Caco-2 (cell line): ENCODE measurements at regions not wholly inside any gene's neighbourhood (a gene's known extent, or its start where the extent isn't known, plus 50 kb on each side); places are given as distances from the start of the nearest gene placed in this dataset.

ENCODE experiments used
- BruUV-seq: library from RNA; stranded (reverse); fragments of 400-500 nt; replicated peaks from 2 replicates; lab custom pipeline; 2021; lab: Mats Ljungman, UMichigan
- CTCF ChIA-PET: fragments of 300-600 bp; sonication (Branson Sonifier 250); formaldehyde crosslinking; loops from one replicate; lab custom pipeline; 2022; ENCODE audit warnings: antibody characterized with exemption; lab: Charles Lee
- POLR2A ChIA-PET: fragments of 300-600 bp; sonication (Branson Sonifier 250); formaldehyde crosslinking; loops from one replicate; lab custom pipeline; 2022; ENCODE audit warnings: antibody characterized with exemption; lab: Charles Lee
- DNase-seq, 2 experiments: peaks; one replicate each; pipeline versions ENCODE4 v3.0.0 to v3.0.0-alpha.2; 2020 to 2022
- H3K27me3 ChIP-seq: replicated peaks from 2 replicates; pipeline ENCODE4 v1.6.0; 2011; ENCODE audit warnings: low read length; ENCODE audit not compliant: control insufficient read depth, insufficient read depth
- H3K36me3 ChIP-seq: 2 replicates; pipeline ENCODE4 v1.5.1; 2011; ENCODE audit warnings: low read length; ENCODE audit not compliant: control insufficient read depth, insufficient read depth
- H3K4me1 ChIP-seq: fragments of 250-450 bp; sonication (Bioruptor Pico); 2 replicates; pipeline ENCODE4 v1.5.1; 2020; ENCODE audit warnings: mild to moderate bottlenecking
- H3K4me3 ChIP-seq: 2 replicates; pipeline ENCODE4 v1.5.1; 2011; ENCODE audit warnings: low read depth, mild to moderate bottlenecking, control low read depth, low read length
- H3K9me3 ChIP-seq: fragments of 250-450 bp; sonication (Bioruptor Pico); 2 replicates; pipeline ENCODE4 v1.5.1; 2020; ENCODE audit warnings: mild to moderate bottlenecking, moderate library complexity
- H3K27ac Mint-ChIP-seq: one replicate; pipeline ENCODE4 v1.8.0; 2022; ENCODE audit warnings: mixed read lengths; ENCODE audit not compliant: unreplicated experiment
- H3K27me3 Mint-ChIP-seq: one replicate; pipeline ENCODE4 v1.8.0; 2022; ENCODE audit warnings: mixed read lengths; ENCODE audit not compliant: insufficient read depth, unreplicated experiment
- H3K36me3 Mint-ChIP-seq: one replicate; pipeline ENCODE4 v1.8.0; 2022; ENCODE audit warnings: mild to moderate bottlenecking, mixed read lengths; ENCODE audit not compliant: insufficient read depth, unreplicated experiment
- H3K4me1 Mint-ChIP-seq: one replicate; pipeline ENCODE4 v1.8.0; 2022; ENCODE audit warnings: low read depth, mixed read lengths; ENCODE audit not compliant: unreplicated experiment
- H3K4me3 Mint-ChIP-seq: one replicate; pipeline ENCODE4 v1.8.0; 2022; ENCODE audit warnings: mild to moderate bottlenecking, moderate library complexity, mixed read lengths; ENCODE audit not compliant: unreplicated experiment
- H3K9me3 Mint-ChIP-seq: one replicate; pipeline ENCODE4 v1.8.0; 2022; ENCODE audit warnings: mixed read lengths; ENCODE audit not compliant: unreplicated experiment
- intact Hi-C: fragments of 100-400 bp; cut with micrococcal nuclease; formaldehyde crosslinking; loops from one replicate; pipeline ENCODE4 v1.10.0; 2022; ENCODE audit not compliant: unreplicated experiment
- TF ChIP-seq, protein P1 (sequence below), 2 experiments: fragments of 200-600 bp in 1 of 2; IDR thresholded peaks; 1 replicate in 1 of 2; 2 replicates in 1 of 2; pipeline versions ENCODE4 v1.5.1 to v1.8.0; 2011 to 2022; ENCODE audit warnings: antibody characterized with exemption in 1 of 2, control low read depth in 1 of 2, inconsistent platforms in 1 of 2, low read depth in 1 of 2, low read length in 1 of 2, mild to moderate bottlenecking in 1 of 2, moderate library complexity in 1 of 2; ENCODE audit not compliant: insufficient read depth in 1 of 2, severe bottlenecking in 1 of 2, unreplicated experiment in 1 of 2

DNA sequence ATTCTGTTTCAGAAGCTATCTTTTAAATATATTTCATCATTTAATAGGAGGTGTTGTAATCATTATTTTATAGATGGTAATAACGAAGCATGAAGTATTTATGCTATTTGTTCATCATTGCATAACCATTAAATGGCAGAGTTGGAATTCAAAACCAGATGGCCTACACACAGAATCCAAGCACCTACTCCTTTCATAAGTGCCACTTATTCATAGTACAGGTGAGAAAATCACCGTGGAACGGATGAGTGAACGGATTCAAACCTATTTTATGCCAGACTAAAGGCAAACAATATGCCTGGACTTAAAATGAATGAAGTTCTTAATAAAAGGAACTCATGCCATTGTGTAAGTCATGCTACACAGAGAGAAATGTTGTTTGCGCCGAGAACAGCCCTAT lies 397.9 kb upstream of the ADGRB3 start:
- no peak overlapping the region for H3K4me3 Mint-ChIP-seq
- H3K27ac Mint-ChIP-seq = no peak overlapping the region
- TF ChIP-seq, protein P1, sequence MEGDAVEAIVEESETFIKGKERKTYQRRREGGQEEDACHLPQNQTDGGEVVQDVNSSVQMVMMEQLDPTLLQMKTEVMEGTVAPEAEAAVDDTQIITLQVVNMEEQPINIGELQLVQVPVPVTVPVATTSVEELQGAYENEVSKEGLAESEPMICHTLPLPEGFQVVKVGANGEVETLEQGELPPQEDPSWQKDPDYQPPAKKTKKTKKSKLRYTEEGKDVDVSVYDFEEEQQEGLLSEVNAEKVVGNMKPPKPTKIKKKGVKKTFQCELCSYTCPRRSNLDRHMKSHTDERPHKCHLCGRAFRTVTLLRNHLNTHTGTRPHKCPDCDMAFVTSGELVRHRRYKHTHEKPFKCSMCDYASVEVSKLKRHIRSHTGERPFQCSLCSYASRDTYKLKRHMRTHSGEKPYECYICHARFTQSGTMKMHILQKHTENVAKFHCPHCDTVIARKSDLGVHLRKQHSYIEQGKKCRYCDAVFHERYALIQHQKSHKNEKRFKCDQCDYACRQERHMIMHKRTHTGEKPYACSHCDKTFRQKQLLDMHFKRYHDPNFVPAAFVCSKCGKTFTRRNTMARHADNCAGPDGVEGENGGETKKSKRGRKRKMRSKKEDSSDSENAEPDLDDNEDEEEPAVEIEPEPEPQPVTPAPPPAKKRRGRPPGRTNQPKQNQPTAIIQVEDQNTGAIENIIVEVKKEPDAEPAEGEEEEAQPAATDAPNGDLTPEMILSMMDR (IDR thresholded peaks at IDR 0.05; ENCODE audit: insufficient read depth in 1 of 2, low read depth in 1 of 2, low read length in 1 of 2, severe bottlenecking in 1 of 2, unreplicated experiment in 1 of 2) = no peak
- intact Hi-C loops = no loop called here
- Histone ChIP-seq H3K4me3 (no peak overlapping the region), H3K4me1 (peaks cover 19% of the 10 kb centered on the region), H3K36me3 (no peaks in the 10 kb centered on the region), H3K27me3 (no peaks in the 10 kb centered on the region), H3K9me3 (no peaks in the 10 kb centered on the region)
- H3K4me1 Mint-ChIP-seq = peaks cover 7% of the 10 kb centered on the region
- H3K27me3 Mint-ChIP-seq = no peaks in the 10 kb centered on the region
- H3K9me3 Mint-ChIP-seq = no peaks in the 10 kb centered on the region
- ChIA-PET CTCF (no interaction called here), POLR2A (no interaction called here)
- no peaks in the 10 kb centered on the region for H3K36me3 Mint-ChIP-seq
- DNase-seq = no peak
- no TSS peak for BruUV-seq

DNA sequence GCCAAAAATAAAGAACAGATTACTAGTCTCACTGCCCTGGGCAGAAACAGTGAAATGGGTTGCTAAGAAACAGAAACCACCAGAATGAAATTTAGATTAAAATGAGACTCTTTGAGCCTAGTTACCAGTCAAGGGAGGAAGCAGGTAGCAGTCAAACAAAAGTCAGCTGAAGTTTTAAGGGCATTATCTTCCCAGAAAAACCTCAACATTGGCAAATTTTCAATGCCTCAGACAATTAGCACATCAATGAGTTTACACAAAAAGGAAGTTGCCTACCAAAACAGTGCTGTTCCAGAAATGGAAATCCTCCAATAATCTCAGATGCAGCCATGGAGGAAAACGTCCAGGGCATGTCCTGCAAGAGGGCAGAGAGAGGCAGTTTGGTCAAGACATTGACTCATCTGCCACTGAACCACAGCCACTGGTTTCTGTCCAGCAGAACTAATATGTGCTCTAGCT lies 399.7 kb upstream of the ADGRB3 start:
- Mint-ChIP-seq H3K4me1 (peaks cover 11% of the 10 kb centered on the region), H3K4me3 (no peak overlapping the region), H3K9me3 (no peaks in the 10 kb centered on the region), H3K27me3 (peaks cover 2% of the 10 kb centered on the region), H3K27ac (no peak overlapping the region), H3K36me3 (no peaks in the 10 kb centered on the region)
- DNase-seq = no peak
- H3K9me3 ChIP-seq = no peaks in the 10 kb centered on the region; the same call in 1 of the 2 replicates
- intact Hi-C loops = no loop called here
- no TSS peak for BruUV-seq
- no peaks in the 10 kb centered on the region for H3K27me3 ChIP-seq
- POLR2A ChIA-PET = no interaction called here
- no peak overlapping the region for H3K4me3 ChIP-seq
- no peaks in the 10 kb centered on the region for H3K36me3 ChIP-seq
- TF ChIP-seq, protein P1 (IDR thresholded peaks at IDR 0.05; ENCODE audit: insufficient read depth in 1 of 2, low read depth in 1 of 2, low read length in 1 of 2, severe bottlenecking in 1 of 2, unreplicated experiment in 1 of 2) = no peak
- H3K4me1 ChIP-seq = peaks cover 21% of the 10 kb centered on the region
- CTCF ChIA-PET = no interaction called here

DNA sequence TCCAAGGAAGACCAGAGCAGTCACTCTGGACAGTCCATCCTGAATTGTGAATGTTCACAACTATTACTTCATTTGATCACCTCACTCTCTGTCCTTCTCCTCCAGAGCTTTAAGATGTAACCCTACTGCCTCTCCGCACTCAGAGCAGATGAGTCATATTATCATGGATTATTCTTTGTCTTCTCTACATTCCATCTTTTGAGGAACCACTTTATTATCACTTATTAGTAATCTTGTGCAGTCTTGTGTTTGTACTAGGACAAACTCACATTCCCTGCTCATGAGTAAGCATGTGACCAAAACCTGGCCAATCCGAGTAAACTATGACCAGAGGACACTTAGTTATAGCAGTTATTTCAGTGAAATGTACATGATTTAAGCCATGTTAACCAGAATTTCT lies 401.5 kb upstream of the ADGRB3 start:
- no peaks in the 10 kb centered on the region for H3K9me3 Mint-ChIP-seq
- peak overlapping the region; percentile 59 for H3K4me3 Mint-ChIP-seq
- CTCF ChIA-PET = no interaction called here
- Histone ChIP-seq H3K36me3 (no peaks in the 10 kb centered on the region), H3K9me3 (no peaks in the 10 kb centered on the region; the same call in 1 of the 2 replicates), H3K4me3 (no peak overlapping the region), H3K27me3 (no peaks in the 10 kb centered on the region), H3K4me1 (peaks cover 37% of the 10 kb centered on the region)
- DNase-seq = peak; percentile 34 to 37
- peaks cover 4% of the 10 kb centered on the region for H3K27me3 Mint-ChIP-seq
- TF ChIP-seq, protein P1 (IDR thresholded peaks at IDR 0.05; ENCODE audit: insufficient read depth in 1 of 2, low read depth in 1 of 2, low read length in 1 of 2, severe bottlenecking in 1 of 2, unreplicated experiment in 1 of 2) = no peak
- no peaks in the 10 kb centered on the region for H3K36me3 Mint-ChIP-seq
- peak overlapping the region; percentile 85 for H3K27ac Mint-ChIP-seq
- no TSS peak for BruUV-seq
- H3K4me1 Mint-ChIP-seq = peaks cover 15% of the 10 kb centered on the region
- intact Hi-C loops = no loop called here
- POLR2A ChIA-PET = no interaction called here
